Activated T-cell treated with anti-CD3 and anti-CD28 coated beads, Interleukin-2, amount 50 U/mL, for 72 hours (primary cell): ENCODE measurements at regions not wholly inside any gene's neighbourhood (a gene's known extent, or its start where the extent isn't known, plus 50 kb on each side); places are given as distances from the start of the nearest gene placed in this dataset.
"Not testable (repeated sequence)": the region's sequence is repeated elsewhere in the genome, so short reads cannot be mapped to it uniquely, and the experiment has no call there.

Experiments used
- ATAC-seq, 2 donors: fragments of 150-1000 bp; cut with Tn5 transposase; replicated peaks in 1 of 2; 2 replicates each; pipeline ENCODE4 v1.10.0; 2021; ENCODE audit warnings: moderate library complexity in 2 of 2, mild to moderate bottlenecking in 1 of 2
- DNase-seq, 2 donors: peaks; one replicate each; pipeline ENCODE4 v3.0.0; 2021 to 2022; ENCODE audit warnings: mixed read lengths in 1 of 2
- H3K27ac Mint-ChIP-seq: one replicate; pipeline ENCODE4 v1.8.0; 2022; ENCODE audit warnings: mild to moderate bottlenecking, moderate library complexity, mixed read lengths
- H3K27me3 Mint-ChIP-seq: one replicate; pipeline ENCODE4 v1.8.0; 2022; ENCODE audit warnings: low read depth, mixed read lengths
- H3K36me3 Mint-ChIP-seq, 2 donors: one replicate each; pipeline ENCODE4 v1.8.0; 2022; ENCODE audit warnings: mixed read lengths in 2 of 2, mild to moderate bottlenecking in 1 of 2; ENCODE audit not compliant: insufficient read depth in 2 of 2
- H3K4me1 Mint-ChIP-seq: one replicate; pipeline ENCODE4 v1.8.0; 2022; ENCODE audit warnings: low read depth, mixed read lengths
- H3K4me3 Mint-ChIP-seq, 2 donors: one replicate each; pipeline ENCODE4 v1.8.0; 2022; ENCODE audit warnings: mild to moderate bottlenecking in 2 of 2, mixed read lengths in 2 of 2, moderate library complexity in 2 of 2
- H3K9me3 Mint-ChIP-seq, 2 donors: one replicate each; pipeline ENCODE4 v1.8.0; 2022; ENCODE audit warnings: mixed read lengths in 2 of 2

- Mint-ChIP-seq H3K4me3 (no peak overlapping the region), H3K36me3 (no peaks in the 10 kb centered on the region), H3K4me1 (no peaks in the 10 kb centered on the region), H3K9me3 (peaks cover 3 to 4% of the 10 kb centered on the region in 2 donors), H3K27me3 (peaks cover 21% of the 10 kb centered on the region), H3K27ac (no peak overlapping the region)
- ATAC-seq (no peak), DNase-seq (no peak)
Measured at GRCh38 chr2:216769626-216770025, 74.3 kb upstream of the IGFBP5 start.

GRCh38 chr2:216768908-216769411 is 73.6 kb upstream of the IGFBP5 start:
- no peak overlapping the region for H3K27ac Mint-ChIP-seq
- no peak for ATAC-seq
- H3K4me3 Mint-ChIP-seq: no peak overlapping the region
- no peaks in the 10 kb centered on the region for H3K4me1 Mint-ChIP-seq
- H3K9me3 Mint-ChIP-seq: peaks cover 3 to 4% of the 10 kb centered on the region in 2 donors
- H3K27me3 Mint-ChIP-seq: peaks cover 21% of the 10 kb centered on the region
- no peak for DNase-seq
- no peaks in the 10 kb centered on the region for H3K36me3 Mint-ChIP-seq

GRCh38 chr2:216765761-216766262 is 70.5 kb upstream of the IGFBP5 start:
- Mint-ChIP-seq H3K4me1 (no peaks in the 10 kb centered on the region), H3K27me3 (peaks cover 17% of the 10 kb centered on the region), H3K4me3 (no peak overlapping the region), H3K27ac (no peak overlapping the region), H3K36me3 (no peaks in the 10 kb centered on the region), H3K9me3 (no peaks in the 10 kb centered on the region)
- ATAC-seq (no peak), DNase-seq (no peak)

GRCh38 chr2:216763396-216763795 is 68.0 kb upstream of the IGFBP5 start:
- no peak for ATAC-seq
- DNase-seq: no peak
- H3K9me3 Mint-ChIP-seq: no peaks in the 10 kb centered on the region
- no peaks in the 10 kb centered on the region for H3K36me3 Mint-ChIP-seq
- peaks cover 17% of the 10 kb centered on the region for H3K27me3 Mint-ChIP-seq
- no peaks in the 10 kb centered on the region for H3K4me1 Mint-ChIP-seq
- H3K27ac Mint-ChIP-seq: no peak overlapping the region
- no peak overlapping the region for H3K4me3 Mint-ChIP-seq

- H3K27me3 Mint-ChIP-seq: peaks cover 17% of the 10 kb centered on the region
- no peaks in the 10 kb centered on the region for H3K36me3 Mint-ChIP-seq
- no peak for ATAC-seq
- H3K4me1 Mint-ChIP-seq: no peaks in the 10 kb centered on the region
- no peak for DNase-seq
- H3K9me3 Mint-ChIP-seq: no peaks in the 10 kb centered on the region
- H3K4me3 Mint-ChIP-seq: no peak overlapping the region
- no peak overlapping the region for H3K27ac Mint-ChIP-seq
Measured at GRCh38 chr2:216761809-216762208, 66.5 kb upstream of the IGFBP5 start.

GRCh38 chr2:216761133-216761532 is 65.8 kb upstream of the IGFBP5 start:
- no peak overlapping the region for H3K4me3 Mint-ChIP-seq
- no peaks in the 10 kb centered on the region for H3K4me1 Mint-ChIP-seq
- H3K27me3 Mint-ChIP-seq: peaks cover 17% of the 10 kb centered on the region
- ATAC-seq: no peak
- H3K9me3 Mint-ChIP-seq: no peaks in the 10 kb centered on the region
- DNase-seq: no peak
- H3K36me3 Mint-ChIP-seq: no peaks in the 10 kb centered on the region
- H3K27ac Mint-ChIP-seq: no peak overlapping the region

GRCh38 chr2:216758256-216759155 is 63.2 kb upstream of the IGFBP5 start:
- Mint-ChIP-seq H3K36me3 (no peaks in the 10 kb centered on the region), H3K4me3 (no peak overlapping the region), H3K27ac (no peak overlapping the region), H3K9me3 (no peaks in the 10 kb centered on the region), H3K27me3 (no peaks in the 10 kb centered on the region), H3K4me1 (no peaks in the 10 kb centered on the region)
- DNase-seq (no peak), ATAC-seq (no peak)

- Mint-ChIP-seq H3K4me3 (no peak overlapping the region), H3K27me3 (no peaks in the 10 kb centered on the region), H3K27ac (no peak overlapping the region), H3K4me1 (no peaks in the 10 kb centered on the region), H3K36me3 (no peaks in the 10 kb centered on the region), H3K9me3 (no peaks in the 10 kb centered on the region)
- DNase-seq (no peak), ATAC-seq (no peak)
Measured at GRCh38 chr2:216757532-216757931, 62.2 kb upstream of the IGFBP5 start.

GRCh38 chr2:216756435-216756834 is 61.1 kb upstream of the IGFBP5 start:
- Mint-ChIP-seq H3K4me1 (no peaks in the 10 kb centered on the region), H3K27ac (no peak overlapping the region), H3K27me3 (peaks cover 3% of the 10 kb centered on the region), H3K9me3 (no peaks in the 10 kb centered on the region), H3K36me3 (no peaks in the 10 kb centered on the region), H3K4me3 (no peak overlapping the region)
- ATAC-seq: no peak
- DNase-seq: no peak

- no peak overlapping the region for H3K27ac Mint-ChIP-seq
- ATAC-seq (no peak), DNase-seq (no peak)
- H3K36me3 Mint-ChIP-seq: no peaks in the 10 kb centered on the region
- H3K27me3 Mint-ChIP-seq: peaks cover 8% of the 10 kb centered on the region
- no peaks in the 10 kb centered on the region for H3K9me3 Mint-ChIP-seq
- H3K4me1 Mint-ChIP-seq: no peaks in the 10 kb centered on the region
- H3K4me3 Mint-ChIP-seq: no peak overlapping the region
Measured at GRCh38 chr2:216754812-216755211, 59.5 kb upstream of the IGFBP5 start.

GRCh38 chr2:216754336-216754735 is 59.0 kb upstream of the IGFBP5 start:
- no peak overlapping the region for H3K4me3 Mint-ChIP-seq
- H3K27me3 Mint-ChIP-seq: peaks cover 8% of the 10 kb centered on the region
- H3K27ac Mint-ChIP-seq: no peak overlapping the region
- H3K4me1 Mint-ChIP-seq: no peaks in the 10 kb centered on the region
- ATAC-seq: no peak
- DNase-seq: no peak
- no peaks in the 10 kb centered on the region for H3K9me3 Mint-ChIP-seq
- no peaks in the 10 kb centered on the region for H3K36me3 Mint-ChIP-seq

GRCh38 chr2:216752855-216753505 is 57.6 kb upstream of the IGFBP5 start:
- DNase-seq: no peak
- Mint-ChIP-seq H3K36me3 (no peaks in the 10 kb centered on the region), H3K27ac (no peak overlapping the region), H3K9me3 (peaks cover 0 to 2% of the 10 kb centered on the region in 2 donors), H3K27me3 (peaks cover 8% of the 10 kb centered on the region), H3K4me3 (no peak overlapping the region), H3K4me1 (no peaks in the 10 kb centered on the region)
- no peak for ATAC-seq

- peaks cover 19% of the 10 kb centered on the region for H3K27me3 Mint-ChIP-seq
- ATAC-seq, DNase-seq, H3K27ac Mint-ChIP-seq, H3K4me1 Mint-ChIP-seq, H3K36me3 Mint-ChIP-seq, H3K9me3 Mint-ChIP-seq, H3K4me3 Mint-ChIP-seq: not testable (repeated sequence)
Measured at GRCh38 chr2:216750750-216751149, 55.4 kb upstream of the IGFBP5 start.
